HG03135 (cell line): ENCODE measurements at regions not wholly inside any gene's neighbourhood (a gene's known extent, or its start where the extent isn't known, plus 50 kb on each side); places are given as distances from the start of the nearest gene placed in this dataset.
"Not testable (repeated sequence)": the region's sequence is repeated elsewhere in the genome, so short reads cannot be mapped to it uniquely, and the experiment has no call there.

Experiments
- ATAC-seq: cut with Tn5 transposase; IDR thresholded peaks from one replicate; pipeline ENCODE4 v1.9.1; 2021; ENCODE audit warnings: mild to moderate bottlenecking, moderate library complexity; ENCODE audit not compliant: unreplicated experiment

DNA sequence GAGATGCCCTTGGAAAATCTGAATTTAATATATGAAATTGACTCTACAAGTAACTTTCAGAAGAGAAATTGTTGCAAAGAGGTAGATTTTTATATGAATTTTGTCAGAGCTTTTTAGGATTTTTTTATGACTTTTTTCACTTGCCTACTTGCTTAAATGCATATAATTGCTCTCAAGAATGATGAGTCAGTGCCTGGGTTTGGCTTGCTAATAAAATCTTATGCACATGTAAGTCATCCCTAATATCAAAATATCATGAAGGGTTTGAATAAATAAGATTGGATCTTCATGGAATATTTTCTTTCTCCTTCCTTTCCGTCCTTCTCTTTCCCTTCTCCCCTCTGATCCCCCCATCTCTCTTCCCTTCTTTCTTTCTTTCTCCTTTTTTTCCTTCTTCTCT lies 354.1 kb downstream of the TXNL1 start:
- no peak for ATAC-seq

DNA sequence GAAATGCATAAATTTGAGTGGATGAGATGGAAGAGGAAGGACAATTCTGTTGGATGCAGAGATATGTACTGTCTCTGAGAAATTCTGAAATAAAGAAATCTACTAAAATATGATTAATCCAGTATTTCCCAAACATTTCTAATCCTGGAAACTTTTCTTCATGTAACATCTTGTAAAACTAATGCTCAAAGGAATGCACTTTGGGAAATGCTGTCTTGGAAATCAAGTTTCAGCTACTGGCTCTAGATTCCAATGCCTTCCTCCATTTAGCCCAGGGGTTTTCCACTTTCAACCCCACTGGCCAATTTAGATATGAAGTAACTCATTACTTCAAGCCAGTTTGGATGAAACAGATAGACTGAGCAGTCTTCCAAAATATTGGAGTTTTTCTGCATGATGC lies 355.1 kb downstream of the TXNL1 start:
- ATAC-seq: no peak

- ATAC-seq: no peak
These were observed 355.9 kb downstream of the TXNL1 start for GRCh38 chr18:56282234-56283104.

- not testable (repeated sequence) for ATAC-seq
These were observed 358.6 kb downstream of the TXNL1 start for GRCh38 chr18:56279816-56280215.

DNA sequence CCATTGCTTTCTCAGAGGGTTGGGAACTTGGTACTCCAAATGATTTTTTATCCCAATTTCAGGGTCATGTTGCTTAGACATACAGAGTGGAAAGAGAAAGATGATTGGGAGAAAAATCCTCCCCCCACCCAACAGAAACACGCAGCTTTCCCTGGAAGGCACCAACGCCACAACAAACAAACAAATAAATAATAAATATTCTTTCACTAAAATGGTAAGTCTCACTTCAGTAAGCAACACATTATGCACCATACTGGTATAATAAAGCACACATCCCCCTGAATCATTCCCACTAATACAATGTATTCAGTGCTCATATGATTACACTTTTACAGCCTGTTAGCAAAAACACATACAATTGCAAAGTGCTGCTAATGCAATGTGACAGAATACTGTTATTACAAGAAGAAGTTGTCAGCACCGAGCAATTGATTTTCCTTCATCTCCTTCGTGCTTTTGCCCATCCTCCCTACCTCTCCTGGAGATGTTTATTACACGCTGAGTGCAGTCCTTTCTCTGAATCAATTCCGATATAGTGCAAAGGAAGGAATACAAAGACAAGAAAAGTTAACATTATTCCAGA lies 359.9 kb downstream of the TXNL1 start:
- ATAC-seq: no peak

- no peak for ATAC-seq
These were observed 361.9 kb downstream of the TXNL1 start for GRCh38 chr18:56276466-56276865.

GRCh38 chr18:56273541-56274219 lies 364.7 kb downstream of the TXNL1 start:
- no peak for ATAC-seq

DNA sequence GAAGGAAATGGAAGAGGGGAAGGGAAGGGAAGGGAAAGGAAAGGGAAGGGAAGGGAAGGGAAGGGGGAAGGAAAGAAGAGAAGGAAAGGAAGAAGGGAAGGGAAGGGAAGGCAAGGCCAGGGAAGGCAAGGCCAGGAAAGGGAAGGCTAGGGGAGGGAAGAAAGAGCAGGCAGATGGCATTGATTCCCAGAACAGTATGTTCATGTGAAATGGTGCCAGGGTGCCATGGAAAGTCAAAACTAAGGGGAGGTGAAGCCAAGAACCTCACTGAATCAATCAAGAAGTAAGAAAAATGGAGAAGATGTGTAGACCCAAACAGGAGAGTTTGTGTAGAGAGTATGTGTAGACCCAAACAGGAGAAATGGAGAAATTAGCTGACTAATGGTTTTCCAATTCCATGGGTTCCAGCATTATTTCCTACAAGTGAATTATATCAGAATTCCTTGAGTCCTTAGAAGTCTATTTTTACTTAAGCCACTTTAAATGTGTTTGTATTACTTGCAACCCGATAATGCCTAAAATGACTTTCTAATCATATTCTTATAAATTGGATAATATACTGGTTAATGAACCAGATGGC lies 367.6 kb downstream of the TXNL1 start:
- ATAC-seq: no peak

DNA sequence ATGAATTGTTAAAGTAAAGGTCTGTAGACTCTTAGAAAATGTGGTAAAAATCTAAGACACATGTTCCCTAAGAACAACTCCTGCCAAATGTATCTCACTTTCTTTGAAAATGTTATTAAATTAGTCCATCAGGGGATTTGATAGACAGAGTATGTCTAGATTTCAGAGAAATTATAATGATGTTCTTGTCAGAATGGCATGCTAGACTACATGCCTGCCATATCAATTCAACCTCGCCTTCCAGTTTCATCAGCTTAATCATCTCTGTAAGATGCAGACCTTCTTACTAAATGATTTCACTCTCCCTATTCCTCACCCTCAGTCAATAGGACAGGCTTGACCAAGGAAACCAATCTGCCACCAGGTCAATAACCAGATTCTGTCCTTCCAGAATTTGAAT lies 368.4 kb downstream of the TXNL1 start:
- ATAC-seq: no peak

DNA sequence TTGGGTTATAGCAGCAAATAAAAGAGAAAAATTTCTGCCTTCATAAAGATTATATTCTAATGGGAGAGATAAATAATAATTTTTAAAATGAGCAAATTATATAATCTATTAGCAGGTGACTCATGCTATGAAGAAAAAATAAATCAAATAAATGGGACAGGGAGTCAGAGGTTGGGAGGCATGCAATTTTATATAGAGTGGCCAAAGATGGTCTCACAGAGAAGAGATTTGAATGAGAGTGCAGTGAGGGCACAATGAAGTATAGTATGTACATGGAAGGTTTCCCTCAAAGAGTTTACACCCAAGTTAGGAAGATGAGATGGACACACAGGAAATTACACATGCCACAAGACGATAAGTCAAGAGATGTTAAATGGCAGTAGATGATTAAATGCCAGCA lies 369.4 kb downstream of the TXNL1 start:
- ATAC-seq: no peak

- ATAC-seq: no peak
These were observed 371.1 kb downstream of the TXNL1 start for GRCh38 chr18:56267334-56267733.

DNA sequence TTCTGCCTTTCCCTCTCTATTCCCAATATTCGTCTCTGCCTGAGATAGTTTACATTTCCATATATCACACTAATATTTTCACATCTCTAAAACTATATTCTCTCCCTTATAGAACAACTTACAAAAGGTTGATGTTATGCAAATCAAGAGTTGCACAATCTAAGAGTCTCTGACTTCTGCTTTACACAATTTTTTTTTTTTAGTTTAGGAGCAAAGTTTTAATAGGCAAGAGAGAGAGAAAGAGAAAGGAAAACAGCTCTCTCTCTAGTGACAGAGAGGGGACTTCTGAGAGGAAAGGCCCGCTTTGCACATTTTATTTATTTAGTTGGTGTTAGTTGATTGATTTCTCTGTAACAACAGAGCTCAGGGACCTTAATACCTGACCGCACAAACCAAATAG lies 380.2 kb downstream of the TXNL1 start:
- no peak for ATAC-seq

DNA sequence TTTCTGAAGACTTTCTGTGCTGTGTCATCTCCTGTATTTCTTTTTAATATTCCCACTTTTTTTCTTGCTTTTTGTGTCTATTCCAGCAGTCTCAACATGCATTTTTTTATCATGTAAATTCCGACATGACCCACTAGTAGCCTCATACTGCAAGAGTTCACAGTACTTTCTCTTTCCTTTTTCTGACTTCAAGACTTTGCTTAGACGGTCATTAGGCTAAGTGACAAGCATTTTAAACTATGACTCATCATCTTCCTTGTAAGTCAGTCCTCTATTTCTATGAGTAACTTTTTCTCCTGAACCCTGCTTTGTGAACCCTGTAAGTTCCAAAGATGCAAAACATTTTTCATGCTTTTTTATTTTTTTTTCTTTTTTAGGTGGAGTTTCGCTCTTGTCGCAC lies 381.2 kb downstream of the TXNL1 start:
- peak; percentile 77 for ATAC-seq

DNA sequence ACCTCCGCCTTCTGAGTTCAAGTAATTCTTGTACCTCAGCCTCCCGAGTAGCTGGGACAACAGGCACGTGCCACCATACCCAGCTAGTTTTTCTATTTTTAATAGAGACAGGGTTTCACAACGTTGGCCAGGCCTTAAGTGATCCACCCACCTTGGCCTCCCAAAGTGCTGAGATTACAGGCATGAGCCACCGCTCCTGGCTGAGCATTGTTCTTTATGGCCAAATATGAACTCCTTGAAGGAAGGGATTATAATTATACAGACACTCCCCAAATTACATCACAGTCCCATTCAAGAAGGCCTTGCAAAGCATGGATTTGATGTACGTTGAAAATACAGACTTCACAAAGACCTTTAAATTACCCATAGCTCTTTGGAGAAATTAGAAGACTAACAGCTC lies 381.7 kb downstream of the TXNL1 start:
- no peak for ATAC-seq

- no peak for ATAC-seq
These were observed 383.0 kb downstream of the TXNL1 start for GRCh38 chr18:56255381-56255780.

GRCh38 chr18:56252456-56252855 lies 385.9 kb downstream of the TXNL1 start:
- no peak for ATAC-seq

DNA sequence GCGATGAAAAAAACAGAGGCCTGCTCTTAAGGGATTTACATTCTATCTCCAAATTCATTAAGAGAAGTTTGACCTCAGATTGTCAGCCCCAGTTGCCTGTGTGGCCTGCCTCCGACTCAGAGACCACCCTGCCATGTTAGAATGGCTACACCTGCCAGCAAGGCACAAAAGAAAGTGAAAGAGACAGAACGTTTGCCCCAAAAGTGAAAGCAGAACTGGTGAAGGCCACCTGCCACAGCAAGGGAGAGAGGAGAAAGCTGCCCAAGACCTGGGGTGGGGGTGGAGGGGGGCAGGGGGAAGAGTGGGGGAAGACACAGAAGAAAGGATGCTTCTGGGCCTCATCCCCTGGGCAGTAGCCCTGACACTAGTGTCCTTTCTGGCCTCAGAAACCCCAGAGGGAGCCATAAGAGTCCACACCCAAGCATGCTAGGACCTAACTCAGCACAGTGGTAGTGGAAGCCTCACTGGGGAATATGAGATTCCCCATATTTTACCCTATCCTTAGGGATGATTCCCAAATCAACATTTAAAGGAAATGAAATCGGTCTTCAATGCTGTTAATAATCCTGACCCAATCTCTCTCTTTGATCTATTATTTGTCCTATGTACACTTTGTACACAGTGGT lies 389.7 kb downstream of the TXNL1 start:
- ATAC-seq: peak; percentile 95

DNA sequence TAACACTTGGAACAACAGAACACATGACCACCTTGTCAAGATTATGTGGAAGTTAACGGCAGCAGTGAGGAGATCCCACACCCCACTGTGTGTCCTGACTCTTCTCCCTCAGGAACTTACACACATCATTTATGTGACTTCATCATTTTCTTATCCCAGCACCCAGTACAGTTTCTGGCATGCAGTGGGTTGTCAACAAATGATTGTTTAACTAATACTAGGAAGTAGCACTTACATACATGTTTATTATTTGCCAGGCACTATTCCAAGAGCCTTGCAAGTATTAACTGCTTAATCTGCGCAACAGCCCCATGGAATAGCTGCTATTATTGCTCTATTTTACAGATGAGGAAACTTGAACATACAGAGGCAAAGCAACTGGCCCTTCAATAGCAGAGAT lies 391.5 kb downstream of the TXNL1 start:
- no peak for ATAC-seq

- no peak for ATAC-seq
These were observed 392.4 kb downstream of the TXNL1 start for GRCh38 chr18:56245866-56246580.

- no peak for ATAC-seq
These were observed 398.0 kb downstream of the TXNL1 start for GRCh38 chr18:56240405-56240804.

DNA sequence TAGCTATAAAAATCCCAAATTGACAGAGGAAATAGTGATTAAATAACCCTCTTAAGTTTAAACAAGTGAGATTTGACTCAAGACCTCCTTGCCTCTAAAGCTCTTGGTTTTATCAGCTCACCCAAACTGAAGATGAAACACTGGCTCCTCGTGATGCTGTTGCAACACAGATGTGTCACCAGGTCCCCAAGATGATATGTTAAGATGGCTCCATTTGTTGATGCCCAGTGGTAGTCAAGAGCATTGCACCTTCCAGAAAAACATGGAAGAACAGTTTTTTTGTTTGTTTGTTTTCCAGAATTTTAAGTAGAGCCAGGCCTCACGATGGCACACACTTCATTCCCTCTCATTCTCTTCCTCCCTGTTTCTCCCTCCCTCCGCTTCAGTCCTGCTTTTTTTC lies 399.8 kb downstream of the TXNL1 start:
- no peak for ATAC-seq
